ENCODE measurements at regions not wholly inside any gene's neighbourhood (a gene's known extent, or its start where the extent isn't known, plus 50 kb on each side); places are given as distances from the start of the nearest gene placed in this dataset.
"Not testable (repeated sequence)": the region's sequence is repeated elsewhere in the genome, so short reads cannot be mapped to it uniquely, and the experiment has no call there.

- DNase-seq: no peak
Observed at GRCh38 chr9:84511651-84512050, 157.9 kb upstream of the NTRK2 start.

GRCh38 chr9:84512493-84512892 is 157.0 kb upstream of the NTRK2 start:
- DNase-seq: no peak

- no peak for DNase-seq
Observed at GRCh38 chr9:84513473-84513872, 156.1 kb upstream of the NTRK2 start.

GRCh38 chr9:84513979-84514378 is 155.6 kb upstream of the NTRK2 start:
- DNase-seq: no peak

GRCh38 chr9:84514421-84514820 is 155.1 kb upstream of the NTRK2 start:
- no peak for DNase-seq

- no peak for DNase-seq
Observed at GRCh38 chr9:84517026-84517425, 152.5 kb upstream of the NTRK2 start.

- DNase-seq: no peak
Observed at GRCh38 chr9:84519413-84519812, 150.1 kb upstream of the NTRK2 start.

GRCh38 chr9:84521208-84521607 is 148.3 kb upstream of the NTRK2 start:
- no peak for DNase-seq

GRCh38 chr9:84526211-84526610 is 143.3 kb upstream of the NTRK2 start:
- not testable (repeated sequence) for DNase-seq

- not testable (repeated sequence) for DNase-seq
Observed at GRCh38 chr9:84527060-84527720, 142.3 kb upstream of the NTRK2 start.

- DNase-seq: not testable (repeated sequence)
Observed at GRCh38 chr9:84535973-84536372, 133.6 kb upstream of the NTRK2 start.

- no peak for DNase-seq
Observed at GRCh38 chr9:84538879-84539278, 130.7 kb upstream of the NTRK2 start.

- DNase-seq: no peak
Observed at GRCh38 chr9:84542554-84542953, 127.0 kb upstream of the NTRK2 start.

- no peak for DNase-seq
Observed at GRCh38 chr9:84554069-84554664, 115.4 kb upstream of the NTRK2 start.

GRCh38 chr9:84556556-84556955 is 113.0 kb upstream of the NTRK2 start:
- no peak for DNase-seq

GRCh38 chr9:84557751-84558150 is 111.8 kb upstream of the NTRK2 start:
- DNase-seq: no peak

GRCh38 chr9:84563691-84564090 is 105.8 kb upstream of the NTRK2 start:
- no peak for DNase-seq

- DNase-seq: no peak
Observed at GRCh38 chr9:84567805-84568204, 101.7 kb upstream of the NTRK2 start.

- no peak for DNase-seq
Observed at GRCh38 chr9:84570482-84571154, 98.9 kb upstream of the NTRK2 start.

- DNase-seq: no peak
Observed at GRCh38 chr9:84573083-84573482, 96.4 kb upstream of the NTRK2 start.

- DNase-seq: no peak
Observed at GRCh38 chr9:84575705-84576104, 93.8 kb upstream of the NTRK2 start.

- DNase-seq: no peak
Observed at GRCh38 chr9:84583866-84584265, 85.7 kb upstream of the NTRK2 start.

- DNase-seq: no peak
Observed at GRCh38 chr9:84586662-84587061, 82.9 kb upstream of the NTRK2 start.

- no peak for DNase-seq
Observed at GRCh38 chr9:84587153-84587552, 82.4 kb upstream of the NTRK2 start.
